Dedifferentiated amniotic fluid mesenchymal stem cell (primary cell): ENCODE measurements at regions not wholly inside any gene's neighbourhood (a gene's known extent, or its start where the extent isn't known, plus 50 kb on each side); places are given as distances from the start of the nearest gene placed in this dataset.

ENCODE experiments used
- DNase-seq: peaks from one replicate; pipeline ENCODE4 v3.0.0-alpha.2; 2016; ENCODE audit errors: extremely low spot score

GRCh38 chr2:41724465-41724864, 323.4 kb upstream of the PKDCC start:
- no peak for DNase-seq

GRCh38 chr2:41725901-41726300, 321.9 kb upstream of the PKDCC start:
- no peak for DNase-seq

GRCh38 chr2:41726364-41726763, 321.5 kb upstream of the PKDCC start:
- DNase-seq = no peak

- no peak for DNase-seq
These were observed 320.7 kb upstream of the PKDCC start for GRCh38 chr2:41727152-41727551.

- DNase-seq = no peak
These were observed 320.1 kb upstream of the PKDCC start for GRCh38 chr2:41727711-41728110.

- DNase-seq = no peak
These were observed 319.0 kb upstream of the PKDCC start for GRCh38 chr2:41728788-41729338.

- DNase-seq = no peak
These were observed 317.9 kb upstream of the PKDCC start for GRCh38 chr2:41729800-41730364.

GRCh38 chr2:41735006-41735405, 312.8 kb upstream of the PKDCC start:
- no peak for DNase-seq

- DNase-seq = no peak
These were observed 312.3 kb upstream of the PKDCC start for GRCh38 chr2:41735476-41735875.

- DNase-seq = no peak
These were observed 311.7 kb upstream of the PKDCC start for GRCh38 chr2:41736105-41736567.

GRCh38 chr2:41736586-41736985, 311.2 kb upstream of the PKDCC start:
- DNase-seq = no peak

- no peak for DNase-seq
These were observed 309.9 kb upstream of the PKDCC start for GRCh38 chr2:41737888-41738287.

- DNase-seq = no peak
These were observed 305.7 kb upstream of the PKDCC start for GRCh38 chr2:41741951-41742595.

GRCh38 chr2:41743324-41743723, 304.5 kb upstream of the PKDCC start:
- no peak for DNase-seq

- no peak for DNase-seq
These were observed 297.0 kb upstream of the PKDCC start for GRCh38 chr2:41750829-41751228.

GRCh38 chr2:41759880-41760279, 287.9 kb upstream of the PKDCC start:
- no peak for DNase-seq

GRCh38 chr2:41763141-41763540, 284.7 kb upstream of the PKDCC start:
- DNase-seq = no peak

GRCh38 chr2:41764131-41764530, 283.7 kb upstream of the PKDCC start:
- no peak for DNase-seq

GRCh38 chr2:41764919-41765318, 282.9 kb upstream of the PKDCC start:
- no peak for DNase-seq

- no peak for DNase-seq
These were observed 279.5 kb upstream of the PKDCC start for GRCh38 chr2:41768310-41768709.

GRCh38 chr2:41771710-41772109, 276.1 kb upstream of the PKDCC start:
- DNase-seq = no peak

GRCh38 chr2:41772697-41773096, 275.1 kb upstream of the PKDCC start:
- no peak for DNase-seq

- DNase-seq = no peak
These were observed 273.7 kb upstream of the PKDCC start for GRCh38 chr2:41774011-41774605.
